ENCODE measurements at regions not wholly inside any gene's neighbourhood (a gene's known extent, or its start where the extent isn't known, plus 50 kb on each side); places are given as distances from the start of the nearest gene placed in this dataset.

DNA sequence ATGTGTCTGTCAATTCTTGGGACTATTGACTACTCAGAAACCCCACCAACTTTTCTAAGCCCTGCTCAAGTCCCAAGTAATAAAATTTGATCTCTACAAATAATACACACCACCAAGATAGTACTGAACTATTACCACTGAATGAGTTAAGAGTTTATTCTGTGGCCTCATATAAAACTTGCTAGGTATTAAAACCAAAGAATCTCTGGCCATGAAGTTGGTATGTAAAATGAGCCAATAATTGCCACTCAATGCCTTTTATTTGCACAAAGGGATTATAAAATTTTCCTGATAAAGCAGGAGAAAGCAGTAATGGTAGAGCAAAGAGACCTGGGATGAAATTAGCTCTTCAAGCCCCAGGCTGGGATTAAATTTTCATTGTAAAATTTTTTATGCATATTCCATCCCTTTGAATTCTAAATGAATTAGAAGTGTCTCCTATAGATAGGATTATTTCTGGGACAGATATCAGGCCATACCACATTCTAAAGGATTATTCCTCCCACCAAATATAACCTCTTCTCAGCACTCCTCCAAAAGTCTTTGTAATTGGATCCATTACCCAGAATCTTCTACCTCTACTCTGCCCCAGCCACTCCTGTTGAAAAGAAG is 450.5 kb upstream of the ACVR2A start:
- no peak for DNase-seq

DNA sequence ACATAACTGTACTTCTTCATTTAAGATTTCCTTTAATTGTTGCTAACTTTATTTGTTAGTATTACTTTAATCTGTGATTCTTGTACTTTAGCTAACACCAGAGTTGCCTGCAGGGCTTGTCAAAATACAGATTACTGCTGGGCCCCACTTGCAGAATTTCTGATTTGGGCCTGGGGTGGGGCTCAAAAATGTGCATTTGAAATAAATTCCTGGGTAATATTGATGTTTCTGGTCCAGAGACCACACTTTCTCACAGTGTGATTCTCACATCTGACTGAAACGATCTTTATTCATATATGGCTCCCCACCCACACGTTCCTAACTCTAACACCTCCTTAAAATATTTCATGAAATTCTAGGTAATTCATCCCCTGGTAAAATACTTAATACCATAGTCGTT is 452.6 kb upstream of the ACVR2A start:
- no peak for DNase-seq

DNA sequence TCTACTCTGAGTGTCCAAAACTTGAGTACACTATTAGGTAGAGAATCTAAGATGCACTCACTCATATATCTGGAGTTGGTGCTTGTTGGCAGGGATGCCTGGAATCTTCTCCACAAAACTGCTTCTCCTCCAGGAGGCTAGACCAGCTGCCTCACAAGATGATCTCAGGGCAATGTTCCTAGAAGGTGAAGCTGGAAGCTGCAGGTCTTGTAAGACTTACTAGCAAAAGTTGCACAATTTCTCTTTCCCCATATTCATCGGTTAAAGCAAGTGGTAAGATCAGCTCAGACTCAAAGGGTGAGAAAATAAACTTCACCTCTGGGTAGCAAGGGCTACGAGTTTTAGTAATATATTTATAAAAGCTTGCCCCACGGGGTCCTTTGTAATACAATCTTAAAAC is 454.4 kb upstream of the ACVR2A start:
- DNase-seq: no peak

DNA sequence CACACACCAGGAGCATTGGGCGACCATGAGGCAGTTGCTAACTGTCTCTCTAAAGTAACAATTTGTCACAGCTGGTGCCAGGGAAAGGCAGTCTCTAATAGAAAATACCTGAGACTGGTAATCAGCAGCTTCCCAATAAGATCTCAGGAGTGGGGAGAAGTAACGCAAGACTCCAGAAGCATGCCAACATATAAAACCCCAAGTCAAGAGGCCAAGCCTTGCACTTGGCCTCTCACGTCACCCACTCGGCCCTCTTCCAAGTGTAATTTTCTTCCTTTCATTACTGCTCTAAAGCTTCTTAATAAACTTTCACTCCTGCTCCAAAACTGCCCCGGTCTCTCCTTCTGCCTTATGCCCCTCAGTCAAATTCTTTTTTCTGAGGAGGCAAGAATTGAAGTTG is 455.6 kb upstream of the ACVR2A start:
- no peak for DNase-seq

DNA sequence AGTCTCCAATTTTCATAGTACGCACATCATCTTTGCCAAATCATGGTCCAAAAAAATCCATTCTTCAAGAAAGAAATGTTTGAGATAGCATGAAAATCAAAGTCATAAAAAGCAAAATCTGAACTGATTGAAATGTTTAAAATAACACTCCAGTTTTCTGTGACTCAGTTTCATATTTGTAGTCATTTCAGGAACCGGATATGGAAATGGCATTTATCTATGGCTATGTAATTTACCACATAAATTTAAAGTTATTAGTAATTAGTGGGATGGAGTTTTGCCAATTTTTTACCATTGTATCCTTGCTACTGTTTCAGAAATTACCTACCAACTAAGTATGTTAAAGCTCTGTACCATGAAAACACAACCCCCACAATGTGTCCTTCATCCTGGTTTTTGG is 456.6 kb upstream of the ACVR2A start:
- DNase-seq: no peak

DNA sequence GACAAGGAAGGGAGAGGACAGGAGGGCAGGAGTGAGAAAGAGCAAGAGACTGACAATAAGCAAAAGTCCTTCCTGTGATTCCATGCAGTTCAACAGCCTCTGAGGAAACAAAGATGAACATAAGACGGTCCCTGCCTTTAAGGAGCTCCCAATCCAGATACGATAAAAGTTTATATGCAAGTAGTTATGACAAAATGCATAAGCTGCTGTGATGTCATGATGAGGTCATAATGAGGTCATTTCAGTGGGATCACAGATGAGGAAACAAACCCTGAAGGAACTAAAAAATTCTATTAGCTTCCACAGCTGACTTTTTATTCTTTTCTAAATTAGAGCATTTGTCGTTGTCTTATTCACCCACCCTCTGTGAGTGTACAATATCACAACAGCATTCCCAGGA is 458.5 kb upstream of the ACVR2A start:
- no peak for DNase-seq

DNA sequence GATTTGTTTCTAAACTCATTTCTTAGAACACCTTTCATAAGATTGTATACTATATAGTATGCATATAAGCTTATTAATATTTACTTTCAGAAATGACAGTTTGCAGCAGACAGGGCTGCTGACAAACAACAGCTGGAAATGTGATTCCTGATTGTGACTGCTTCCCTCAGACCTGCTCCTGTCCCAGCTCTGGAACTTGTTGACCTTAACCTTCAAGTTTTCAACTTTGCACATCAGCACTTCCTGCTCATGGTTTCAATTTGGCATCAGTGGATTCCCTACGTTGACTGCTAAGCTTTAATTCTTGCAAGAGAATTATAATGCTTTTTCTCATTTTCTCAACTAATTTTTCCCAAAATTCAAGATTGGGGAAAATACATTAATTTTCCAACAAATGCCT is 459.2 kb upstream of the ACVR2A start:
- no peak for DNase-seq

DNA sequence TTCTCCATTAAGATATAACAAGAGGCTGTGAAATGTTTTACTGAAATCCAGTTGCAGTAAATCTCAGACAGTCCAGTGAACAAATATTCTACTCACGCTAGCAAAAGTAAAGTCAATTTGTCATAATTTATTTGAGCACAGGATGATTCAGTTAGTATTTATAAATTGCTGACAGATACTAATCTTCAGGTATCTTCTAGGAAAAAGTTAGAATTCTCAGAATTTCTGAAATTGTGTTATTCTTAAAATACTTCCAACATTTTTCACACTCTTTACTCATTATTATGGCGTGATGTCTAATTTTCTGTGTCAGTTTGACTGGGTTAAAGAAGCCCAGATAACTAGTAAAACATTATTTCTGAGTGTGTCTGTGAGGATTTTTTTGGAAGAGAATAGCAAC is 460.2 kb upstream of the ACVR2A start:
- DNase-seq: no peak

DNA sequence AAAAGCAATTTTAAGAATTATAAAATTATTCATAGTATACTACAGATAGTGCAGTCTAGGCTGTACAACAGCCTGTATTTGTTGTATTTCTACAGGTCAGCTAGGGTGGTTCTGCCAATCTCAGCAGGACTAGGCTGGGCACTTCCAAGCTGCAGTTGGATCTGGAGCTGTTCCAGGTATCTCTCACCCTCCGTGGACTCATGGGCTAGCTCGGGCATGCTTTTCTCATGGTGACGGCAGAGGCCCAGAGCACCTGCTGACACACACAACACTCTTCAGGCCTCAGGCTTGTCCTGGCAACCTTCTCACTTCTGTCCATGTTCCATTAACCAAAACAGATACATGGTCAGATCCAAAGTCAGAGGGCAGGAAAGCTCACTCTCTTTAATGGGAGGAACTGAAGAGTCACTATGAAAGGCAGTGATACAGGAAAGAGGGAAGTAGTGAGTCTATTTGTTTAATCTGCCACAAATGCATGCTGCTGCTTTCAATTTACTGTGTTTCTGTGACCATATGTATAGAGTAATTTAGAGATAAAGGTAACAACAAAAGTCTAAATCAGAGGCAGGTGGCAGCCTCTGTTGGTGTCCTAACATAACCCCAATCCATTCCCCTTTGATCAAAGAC is 462.4 kb upstream of the ACVR2A start:
- DNase-seq: no peak

DNA sequence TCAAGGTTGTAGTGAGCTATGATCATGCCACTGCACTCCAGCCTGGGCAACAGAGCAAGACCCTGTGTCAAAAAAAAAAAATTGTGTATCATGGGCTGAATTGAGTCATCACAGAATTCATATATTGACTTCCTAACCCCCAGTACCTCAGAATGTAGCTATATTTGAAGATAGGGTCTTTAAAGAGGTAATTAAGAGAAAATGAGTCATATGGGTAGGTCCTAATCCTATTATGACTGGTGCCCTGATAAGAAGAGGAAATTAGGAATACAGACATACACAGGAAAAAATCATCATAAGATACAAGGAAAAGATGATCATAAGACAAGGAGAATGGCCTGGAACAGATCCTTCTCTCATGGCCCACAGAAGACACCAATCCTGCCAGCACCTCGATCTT is 466.4 kb upstream of the ACVR2A start:
- no peak for DNase-seq

DNA sequence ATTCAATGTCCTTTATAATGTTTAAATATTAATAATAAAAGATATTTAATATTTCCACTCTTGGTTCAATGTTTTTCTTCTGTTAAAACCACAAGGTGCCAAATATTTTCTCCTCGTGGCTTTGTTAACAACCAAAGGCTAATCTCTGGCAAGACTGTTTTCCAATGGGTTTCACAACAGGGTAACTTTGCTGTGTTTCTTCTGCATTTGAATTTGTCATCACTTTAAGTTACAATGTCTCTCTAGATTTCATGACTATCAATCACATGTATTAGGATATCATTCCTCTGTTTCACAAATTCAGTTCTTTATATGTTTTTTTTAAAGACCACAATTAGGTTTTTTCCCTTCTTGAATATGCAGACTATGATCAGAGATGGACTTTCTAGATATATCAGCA is 469.8 kb upstream of the ACVR2A start:
- no peak for DNase-seq

DNA sequence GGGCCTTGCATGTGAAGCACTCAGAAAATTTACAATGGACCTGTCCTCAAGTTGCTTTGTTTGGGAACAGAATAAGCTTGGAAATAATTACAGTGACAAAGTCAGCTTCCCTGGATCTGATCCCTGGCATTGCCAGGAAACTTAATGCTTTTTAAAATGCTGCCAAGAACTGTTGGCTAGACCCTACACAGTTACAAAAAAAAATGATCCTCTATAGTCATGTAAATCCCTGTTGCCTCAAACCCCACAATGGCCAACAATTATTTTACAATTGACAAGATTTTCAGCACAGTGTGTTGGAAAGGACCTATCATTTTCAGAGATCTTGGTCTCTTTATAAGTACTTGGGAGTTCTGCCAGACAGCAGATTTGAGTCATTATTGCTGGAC is 470.4 kb upstream of the ACVR2A start:
- no peak for DNase-seq

DNA sequence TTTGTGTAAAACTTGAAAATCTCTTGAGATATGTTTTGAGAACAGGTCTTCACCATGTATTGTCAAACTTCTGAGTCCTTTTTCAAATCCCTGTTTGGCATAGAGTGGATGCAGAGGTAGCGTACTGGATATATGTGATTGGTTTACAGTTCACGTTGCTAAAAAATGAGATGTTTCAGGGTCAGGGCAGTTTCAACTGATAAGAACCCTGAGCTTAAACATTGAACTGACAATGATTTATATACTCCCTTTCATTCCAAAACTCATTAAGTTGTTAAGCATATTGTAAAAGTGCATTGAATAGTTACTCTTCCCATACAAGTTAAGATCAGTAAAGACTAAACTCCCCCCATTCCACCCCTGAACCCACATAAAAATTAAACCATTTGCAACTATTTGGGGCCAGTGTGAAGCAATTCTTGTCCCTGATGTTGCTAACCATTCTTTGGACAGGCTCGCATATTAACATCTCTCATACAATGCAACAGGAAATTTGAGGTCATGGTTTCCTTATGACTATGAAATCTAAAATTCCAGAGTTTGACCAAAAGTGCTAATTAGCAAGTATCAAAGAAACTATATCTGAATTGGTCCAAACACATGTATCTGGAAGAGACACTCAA is 470.9 kb upstream of the ACVR2A start:
- DNase-seq: no peak

DNA sequence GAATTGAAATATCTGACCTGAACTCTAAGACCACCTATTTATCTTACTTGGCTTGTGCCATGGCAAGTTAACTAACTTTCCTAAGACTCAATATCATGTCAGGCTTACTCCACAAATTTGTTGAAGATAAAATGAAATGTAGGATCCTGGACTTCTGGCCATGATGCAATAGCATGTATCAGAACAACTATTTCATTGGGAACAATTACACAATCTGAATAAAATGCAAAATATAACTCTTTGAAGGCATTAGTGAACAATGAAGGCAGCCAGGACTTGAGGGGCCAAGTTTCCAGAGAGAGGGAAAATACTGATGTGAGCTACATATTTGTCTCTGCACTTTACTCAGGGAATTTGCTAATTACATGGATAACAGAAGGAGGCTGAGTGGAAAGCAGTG is 476.5 kb upstream of the ACVR2A start:
- DNase-seq: no peak

DNA sequence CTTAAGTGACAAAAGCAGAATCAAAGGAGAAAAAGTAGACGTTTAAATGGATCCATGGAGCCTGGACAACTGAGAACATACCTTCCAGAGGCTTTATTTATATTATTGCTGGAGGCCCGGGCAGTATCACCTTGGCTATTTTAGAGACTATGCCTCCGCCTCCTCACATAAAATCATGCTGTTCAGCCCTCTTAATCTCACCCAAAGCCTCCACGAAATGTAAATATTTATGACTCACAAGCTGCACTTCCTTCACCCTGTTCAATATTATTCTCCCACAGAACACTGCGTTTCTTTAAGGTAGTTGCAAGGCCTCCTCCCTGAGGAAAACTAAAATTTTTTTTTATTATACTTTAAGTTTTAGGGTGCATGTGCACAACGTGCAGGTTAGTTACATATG is 478.6 kb upstream of the ACVR2A start:
- DNase-seq: no peak

DNA sequence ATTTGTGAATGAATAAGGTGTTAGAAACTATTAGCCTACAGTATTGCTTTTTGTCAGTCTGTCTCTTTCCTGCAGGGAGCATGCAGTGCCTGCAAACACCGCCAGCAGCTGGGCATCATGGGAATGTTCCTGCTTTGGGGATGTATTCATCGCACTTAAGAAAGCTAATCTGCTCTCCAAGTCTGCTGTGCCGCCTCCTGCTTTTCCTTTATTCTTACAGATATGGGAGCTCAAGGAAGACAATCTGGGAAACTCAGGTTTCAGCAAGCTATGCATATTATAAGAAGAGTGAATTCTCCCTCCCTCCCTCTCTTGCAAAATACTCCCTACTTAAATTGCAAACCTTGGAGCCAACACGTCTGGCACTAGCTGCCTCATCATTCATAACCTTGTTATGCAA is 479.2 kb upstream of the ACVR2A start:
- no peak for DNase-seq

DNA sequence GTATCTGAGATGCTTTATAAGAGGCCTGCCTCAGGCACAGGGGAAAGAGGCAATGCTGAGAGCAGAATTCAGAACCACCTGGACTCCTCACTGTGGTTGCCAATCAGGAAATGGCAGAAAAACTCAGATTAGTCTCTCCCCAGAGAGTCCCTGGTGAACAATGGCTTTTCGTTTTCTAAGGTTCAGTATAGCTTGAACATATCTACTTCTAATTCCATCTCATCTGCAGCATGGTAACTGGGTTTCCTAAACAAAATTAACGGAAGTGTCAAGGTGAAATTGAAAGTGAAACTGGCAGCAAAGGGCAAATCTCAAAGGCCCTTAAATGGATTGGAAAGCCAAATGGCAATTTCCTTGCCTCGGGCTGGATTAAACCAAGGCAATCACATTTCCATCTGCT is 480.2 kb upstream of the ACVR2A start:
- DNase-seq: no peak

DNA sequence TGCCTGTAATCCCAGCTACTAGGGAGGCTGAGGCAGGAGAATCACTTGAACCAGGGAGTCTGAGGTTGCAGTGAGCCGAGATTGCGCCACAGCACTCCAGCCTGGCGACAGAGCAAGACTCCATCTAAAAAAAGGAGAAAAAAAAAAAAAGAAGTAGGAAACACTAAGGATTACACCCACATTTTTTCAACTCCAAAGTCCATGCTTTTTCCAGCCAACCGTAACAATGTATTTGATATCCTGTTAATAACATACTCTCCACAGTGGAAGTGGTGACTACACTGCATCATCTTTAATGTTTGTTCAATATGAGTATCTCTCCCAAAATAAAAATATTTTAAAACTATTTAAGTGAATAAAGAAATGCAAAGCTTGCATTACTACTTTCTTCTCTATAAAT is 481.6 kb upstream of the ACVR2A start:
- DNase-seq: no peak

DNA sequence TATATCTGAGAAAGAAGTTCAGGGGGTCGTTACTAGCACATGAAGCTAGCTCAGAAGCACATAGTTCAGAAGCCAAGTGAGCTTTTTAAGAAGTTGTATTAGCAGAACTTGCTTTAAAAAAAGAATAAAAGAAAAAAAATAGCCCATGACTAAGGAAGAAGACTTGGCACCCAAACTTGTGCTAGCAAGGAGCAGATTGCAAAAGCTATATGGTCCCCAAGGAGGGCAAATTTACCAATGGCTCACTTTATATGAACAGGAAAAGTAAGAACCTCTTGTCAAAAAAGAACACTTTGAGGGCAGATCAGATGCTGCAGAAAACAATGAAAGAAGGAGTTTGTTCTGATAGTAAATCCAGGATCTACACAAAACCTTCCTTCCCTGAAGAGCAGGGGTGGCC is 486.5 kb upstream of the ACVR2A start:
- DNase-seq: no peak

DNA sequence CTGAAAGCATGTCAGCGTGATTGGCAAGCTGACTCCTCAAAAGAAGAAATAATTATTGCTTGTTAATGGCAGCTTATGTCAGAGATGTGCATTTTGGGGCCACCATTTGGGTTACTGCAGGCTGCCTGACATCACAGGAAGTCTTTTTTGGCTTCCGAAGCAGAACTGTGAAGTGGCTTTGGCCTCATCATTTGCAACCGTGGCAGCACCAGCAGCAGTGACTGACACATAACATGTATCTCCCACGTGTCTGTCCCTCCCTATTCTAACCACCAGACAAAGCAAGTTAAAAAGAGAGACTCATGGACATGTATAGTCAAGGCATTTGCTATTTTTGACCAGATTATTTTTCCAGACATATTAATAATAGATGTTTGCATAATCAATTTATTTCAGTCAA is 488.7 kb upstream of the ACVR2A start:
- DNase-seq: no peak

DNA sequence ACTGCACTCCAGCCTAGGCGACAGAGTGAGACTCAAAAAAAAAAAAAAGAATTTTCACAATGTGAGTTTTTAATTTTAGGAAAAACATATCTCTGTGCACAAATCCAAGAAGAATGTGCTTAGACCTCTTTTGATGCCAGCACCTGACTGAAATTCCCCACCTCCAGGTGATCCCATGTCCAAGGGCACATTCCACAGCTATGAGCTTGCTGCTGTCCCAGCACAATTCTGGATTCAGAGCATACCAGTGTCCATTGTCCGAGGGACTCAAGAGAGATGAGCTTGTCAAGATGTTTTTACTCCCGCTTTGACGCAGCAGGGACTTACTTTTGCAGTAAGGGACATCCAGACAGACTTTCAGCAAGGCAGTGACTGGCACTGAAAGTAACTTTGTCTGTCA is 489.1 kb upstream of the ACVR2A start:
- DNase-seq: no peak

DNA sequence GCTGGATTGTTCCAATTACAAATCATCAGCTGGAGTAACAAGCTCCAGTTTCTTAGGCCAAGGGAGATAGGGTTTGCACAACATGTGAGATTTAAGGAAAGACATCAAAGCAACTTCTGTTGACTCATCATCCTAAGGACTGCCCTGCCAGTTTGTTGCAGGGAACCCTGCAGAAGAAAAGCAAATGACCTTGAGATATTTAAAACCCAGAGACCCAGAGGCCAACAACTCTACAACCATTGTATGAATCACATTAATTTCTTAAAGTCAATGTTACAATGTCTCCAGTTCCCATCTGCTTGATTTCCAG is 491.8 kb upstream of the ACVR2A start:
- no peak for DNase-seq

DNA sequence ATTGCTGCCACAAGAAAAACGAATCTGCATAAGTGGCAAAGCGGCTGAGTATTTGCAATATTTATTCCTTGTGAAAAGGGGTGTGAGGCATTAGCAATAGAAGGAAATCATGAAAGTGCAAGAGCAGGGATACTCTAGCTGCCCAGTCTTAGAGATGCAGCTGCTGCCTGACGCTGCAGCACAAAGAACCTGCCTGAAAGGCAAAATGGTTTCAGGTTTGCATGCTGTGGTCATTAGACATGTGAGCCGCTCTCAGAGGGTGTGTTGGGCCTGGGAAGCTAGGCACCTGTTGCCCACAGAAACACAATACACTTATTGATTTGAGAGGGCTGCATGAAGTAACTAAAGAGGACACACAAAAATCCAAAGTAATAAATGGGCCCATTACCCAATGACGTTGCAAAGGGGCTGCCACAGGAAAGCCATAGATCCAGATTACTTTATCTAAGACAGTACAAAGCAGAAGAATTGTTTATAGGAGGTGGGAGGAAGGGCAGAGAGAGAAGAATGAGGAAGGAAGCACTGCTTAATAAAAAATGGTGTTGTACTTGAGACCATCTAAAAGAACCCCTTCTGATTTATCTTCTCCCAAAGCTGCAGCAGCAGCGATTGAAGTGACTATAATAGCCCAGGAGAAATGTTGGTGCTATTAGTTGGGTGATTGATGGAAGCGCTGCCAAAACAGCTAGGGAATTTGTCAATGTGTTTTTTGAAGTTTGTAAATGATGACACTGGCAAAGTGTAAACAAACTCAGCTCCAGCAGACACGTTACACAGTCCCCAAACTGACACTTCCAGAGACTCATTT is 492.4 kb upstream of the ACVR2A start:
- no peak for DNase-seq

DNA sequence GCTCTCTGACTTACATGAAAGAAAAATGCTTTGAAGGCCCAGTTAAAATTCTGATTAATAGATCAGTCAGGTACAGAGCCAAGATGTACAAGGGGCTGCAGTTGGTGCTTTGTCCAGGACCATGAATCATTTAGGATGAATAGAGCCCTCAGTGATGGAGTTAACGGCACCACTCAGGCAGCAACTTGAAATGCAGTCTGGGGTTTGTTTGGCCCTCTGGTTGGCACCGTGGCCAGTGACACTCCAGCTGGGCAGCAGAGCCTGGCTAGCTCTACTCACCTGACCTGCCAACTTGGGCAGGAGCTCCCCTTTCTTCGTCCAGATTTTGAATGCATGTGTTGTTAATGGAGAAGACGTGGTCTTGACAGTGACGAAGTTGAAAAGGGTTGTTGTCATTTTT is 493.0 kb upstream of the ACVR2A start:
- DNase-seq: no peak

All from activated T-cell treated with anti-CD3 and anti-CD28 coated beads, Interleukin-2, amount 50 U/mL, for 1 hour (primary cell).